Ishikawa (cell line): ENCODE measurements at regions not wholly inside any gene's neighbourhood (a gene's known extent, or its start where the extent isn't known, plus 50 kb on each side); places are given as distances from the start of the nearest gene placed in this dataset.

Experiments
- CEBPB ChIP-seq: IDR thresholded peaks from 2 replicates; pipeline ENCODE4 v1.6.1; 2012
- CREB1 ChIP-seq: IDR thresholded peaks from 2 replicates; pipeline ENCODE4 v1.6.1; 2012; ENCODE audit warnings: low read depth
- EGR1 ChIP-seq: IDR thresholded peaks from 2 replicates; pipeline ENCODE4 v1.6.1; 2012
- EP300 ChIP-seq: IDR thresholded peaks from 2 replicates; pipeline ENCODE4 v1.6.1; 2012; ENCODE audit warnings: borderline replicate concordance
- FOXM1 ChIP-seq: IDR thresholded peaks from 2 replicates; pipeline ENCODE4 v1.6.1; 2012; ENCODE audit warnings: low read depth, borderline replicate concordance
- MAX ChIP-seq: IDR thresholded peaks from 2 replicates; pipeline ENCODE4 v1.6.1; 2012
- NFIC ChIP-seq: IDR thresholded peaks from 2 replicates; pipeline ENCODE4 v1.6.1; 2012
- RAD21 ChIP-seq: IDR thresholded peaks from 2 replicates; pipeline ENCODE4 v1.6.1; 2012; ENCODE audit warnings: low read depth
- TAF1 ChIP-seq: IDR thresholded peaks from 2 replicates; pipeline ENCODE4 v1.6.1; 2012; ENCODE audit warnings: low read depth, mild to moderate bottlenecking
- TCF12 ChIP-seq: IDR thresholded peaks from 2 replicates; pipeline ENCODE4 v1.6.1; 2012; ENCODE audit warnings: low read depth
- TEAD4 ChIP-seq: IDR thresholded peaks from 2 replicates; pipeline ENCODE4 v1.6.1; 2012
- YY1 ChIP-seq: IDR thresholded peaks from 2 replicates; pipeline ENCODE4 v1.6.1; 2012; ENCODE audit warnings: low read depth
- ZBTB7A ChIP-seq: IDR thresholded peaks from 2 replicates; pipeline ENCODE4 v1.6.1; 2012; ENCODE audit warnings: low read depth
- TF ChIP-seq, protein P1 (sequence below): IDR thresholded peaks from 2 replicates; pipeline ENCODE4 v1.6.1; 2012
- TF ChIP-seq, protein P2 (sequence below): IDR thresholded peaks from 2 replicates; pipeline ENCODE4 v1.6.1; 2012; ENCODE audit warnings: low read depth, mild to moderate bottlenecking

DNA sequence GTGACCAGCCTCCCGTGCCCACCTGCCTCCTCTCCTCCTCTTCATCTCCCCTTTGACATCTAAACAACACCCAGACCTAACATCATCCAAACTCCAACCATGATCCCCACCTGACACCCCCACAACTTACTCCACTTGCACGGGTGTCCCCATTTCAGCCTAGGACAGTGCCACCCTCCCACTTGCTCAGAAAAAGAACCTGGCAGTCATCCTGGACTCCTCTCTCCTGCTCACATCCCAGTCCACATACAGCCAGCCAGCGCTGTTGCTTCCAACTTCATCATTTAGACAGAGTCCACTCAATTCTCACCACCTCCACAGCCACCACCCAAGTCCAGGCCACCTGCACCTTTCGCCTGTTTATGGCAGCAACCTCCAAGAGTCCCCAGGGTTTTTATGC lies 485.7 kb downstream of the MN1 start:
- TF ChIP-seq EGR1, result no peak
- TF ChIP-seq TCF12, result no peak
- TF ChIP-seq RAD21, result no peak
- TF ChIP-seq CREB1, result no peak
- no peak for TF ChIP-seq FOXM1
- no peak for TF ChIP-seq EP300
- TF ChIP-seq, protein P1, sequence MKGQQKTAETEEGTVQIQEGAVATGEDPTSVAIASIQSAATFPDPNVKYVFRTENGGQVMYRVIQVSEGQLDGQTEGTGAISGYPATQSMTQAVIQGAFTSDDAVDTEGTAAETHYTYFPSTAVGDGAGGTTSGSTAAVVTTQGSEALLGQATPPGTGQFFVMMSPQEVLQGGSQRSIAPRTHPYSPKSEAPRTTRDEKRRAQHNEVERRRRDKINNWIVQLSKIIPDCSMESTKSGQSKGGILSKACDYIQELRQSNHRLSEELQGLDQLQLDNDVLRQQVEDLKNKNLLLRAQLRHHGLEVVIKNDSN, result no peak
- no peak for TF ChIP-seq ZBTB7A
- no peak for TF ChIP-seq NFIC
- TF ChIP-seq CEBPB, result no peak
- TF ChIP-seq MAX, result no peak
- no peak for TF ChIP-seq TAF1

- TF ChIP-seq, protein P2, sequence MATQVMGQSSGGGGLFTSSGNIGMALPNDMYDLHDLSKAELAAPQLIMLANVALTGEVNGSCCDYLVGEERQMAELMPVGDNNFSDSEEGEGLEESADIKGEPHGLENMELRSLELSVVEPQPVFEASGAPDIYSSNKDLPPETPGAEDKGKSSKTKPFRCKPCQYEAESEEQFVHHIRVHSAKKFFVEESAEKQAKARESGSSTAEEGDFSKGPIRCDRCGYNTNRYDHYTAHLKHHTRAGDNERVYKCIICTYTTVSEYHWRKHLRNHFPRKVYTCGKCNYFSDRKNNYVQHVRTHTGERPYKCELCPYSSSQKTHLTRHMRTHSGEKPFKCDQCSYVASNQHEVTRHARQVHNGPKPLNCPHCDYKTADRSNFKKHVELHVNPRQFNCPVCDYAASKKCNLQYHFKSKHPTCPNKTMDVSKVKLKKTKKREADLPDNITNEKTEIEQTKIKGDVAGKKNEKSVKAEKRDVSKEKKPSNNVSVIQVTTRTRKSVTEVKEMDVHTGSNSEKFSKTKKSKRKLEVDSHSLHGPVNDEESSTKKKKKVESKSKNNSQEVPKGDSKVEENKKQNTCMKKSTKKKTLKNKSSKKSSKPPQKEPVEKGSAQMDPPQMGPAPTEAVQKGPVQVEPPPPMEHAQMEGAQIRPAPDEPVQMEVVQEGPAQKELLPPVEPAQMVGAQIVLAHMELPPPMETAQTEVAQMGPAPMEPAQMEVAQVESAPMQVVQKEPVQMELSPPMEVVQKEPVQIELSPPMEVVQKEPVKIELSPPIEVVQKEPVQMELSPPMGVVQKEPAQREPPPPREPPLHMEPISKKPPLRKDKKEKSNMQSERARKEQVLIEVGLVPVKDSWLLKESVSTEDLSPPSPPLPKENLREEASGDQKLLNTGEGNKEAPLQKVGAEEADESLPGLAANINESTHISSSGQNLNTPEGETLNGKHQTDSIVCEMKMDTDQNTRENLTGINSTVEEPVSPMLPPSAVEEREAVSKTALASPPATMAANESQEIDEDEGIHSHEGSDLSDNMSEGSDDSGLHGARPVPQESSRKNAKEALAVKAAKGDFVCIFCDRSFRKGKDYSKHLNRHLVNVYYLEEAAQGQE, result no peak
- TF ChIP-seq ZBTB7A (no peak), NFIC (no peak), CEBPB (no peak), TCF12 (no peak), RAD21 (no peak), TEAD4 (no peak), FOXM1 (no peak), YY1 (no peak), TAF1 (no peak), EGR1 (no peak), MAX (no peak), CREB1 (no peak), EP300 (no peak)
- TF ChIP-seq, protein P1, result no peak
Measured at GRCh38 chr22:27317096-27317495, 484.5 kb downstream of the MN1 start.

GRCh38 chr22:27317971-27318428 lies 483.6 kb downstream of the MN1 start:
- no peak for TF ChIP-seq NFIC
- TF ChIP-seq FOXM1, result no peak
- TF ChIP-seq, protein P1, result no peak
- TF ChIP-seq MAX, result no peak
- TF ChIP-seq, protein P2, result no peak
- no peak for TF ChIP-seq CEBPB
- TF ChIP-seq CREB1, result no peak
- TF ChIP-seq TAF1, result no peak
- no peak for TF ChIP-seq EGR1
- no peak for TF ChIP-seq RAD21
- no peak for TF ChIP-seq YY1
- no peak for TF ChIP-seq ZBTB7A
- no peak for TF ChIP-seq EP300

- TF ChIP-seq RAD21 (no peak), FOXM1 (no peak), TAF1 (no peak), CREB1 (no peak), YY1 (no peak), ZBTB7A (no peak), EP300 (no peak), MAX (no peak), TCF12 (no peak)
- TF ChIP-seq, protein P2, result no peak
Measured at GRCh38 chr22:27318516-27318915, 483.0 kb downstream of the MN1 start.
